ENCODE measurements at regions not wholly inside any gene's neighbourhood (a gene's known extent, or its start where the extent isn't known, plus 50 kb on each side); places are given as distances from the start of the nearest gene placed in this dataset.

- Histone ChIP-seq H2BK15ac (ENCODE audit: low read depth, low read length) (no peak overlapping the region), H3K27ac (ENCODE audit: insufficient read depth, low read length) (no peak overlapping the region), H3K4me2 (ENCODE audit: low read depth, low read length) (no peak overlapping the region), H4K5ac (ENCODE audit: low read depth, low read length) (no peak overlapping the region), H3K36me3 (ENCODE audit: control insufficient read depth, insufficient read depth, low read length) (no peaks in the 10 kb centered on the region), H3K27me3 (ENCODE audit: control insufficient read depth, insufficient read depth, low read length) (no peaks in the 10 kb centered on the region), H3K56ac (ENCODE audit: extremely low read depth, insufficient read depth, low read length) (no peak overlapping the region), H3K9me3 (ENCODE audit: control insufficient read depth, insufficient read depth, low read length) (peaks cover 17% of the 10 kb centered on the region), H2BK5ac (ENCODE audit: low read depth, low read length, poor library complexity, severe bottlenecking) (no peak overlapping the region), H3K79me1 (ENCODE audit: low read depth in 1 of 2, low read length in 2 of 2) (no peaks in the 10 kb centered on the region), H2AK9ac (replicated peaks; ENCODE audit: low read depth, low read length, poor library complexity) (no peak overlapping the region), H4K8ac (ENCODE audit: low read depth in 2 of 2, low read length in 2 of 2) (no peak overlapping the region), H4K20me1 (ENCODE audit: insufficient read depth, low read length) (no peaks in the 10 kb centered on the region), H3K18ac (ENCODE audit: low read depth, low read length) (no peak overlapping the region), H3K9ac (ENCODE audit: low read depth, low read length) (no peak overlapping the region), H3K4me1 (ENCODE audit: control insufficient read depth, insufficient read depth, low read length) (no peaks in the 10 kb centered on the region), H3K23ac (ENCODE audit: low read depth, low read length) (no peak overlapping the region), H3K9me1 (ENCODE audit: insufficient read depth, low read length) (no peaks in the 10 kb centered on the region), H4K91ac (ENCODE audit: insufficient read depth, low read depth, low read length) (no peak overlapping the region), H3K4ac (ENCODE audit: low read depth, low read length) (no peak overlapping the region), H2AK5ac (ENCODE audit: low read depth, low read length) (no peak overlapping the region), H2BK120ac (ENCODE audit: low read depth, low read length) (no peak overlapping the region), H3K14ac (replicated peaks; ENCODE audit: low read depth, low read length) (no peak overlapping the region), H2AFZ (replicated peaks; ENCODE audit: low read length, poor library complexity) (no peak overlapping the region), H3K4me3 (ENCODE audit: insufficient read depth, low read depth, low read length) (no peak overlapping the region), H2BK20ac (ENCODE audit: low read depth, low read length) (no peak overlapping the region)
- ATAC-seq (ENCODE audit: low read depth), result no peak
- intact Hi-C loops (cut with micrococcal nuclease), result no loop called here
- ChIA-PET POLR2A (ENCODE audit: unreplicated experiment) (no interaction called here), CTCF (no interaction called here)
- in situ Hi-C loops (cut with MboI; ENCODE audit: low sequenced_read_pairs), result no loop called here
- dilution Hi-C loops (cut with HindIII; ENCODE audit: low sequenced_read_pairs, unreplicated experiment), result no loop called here
- no peak for DNase-seq
- TF ChIP-seq USF2 (IDR thresholded peaks at IDR 0.05; ENCODE audit: low read depth, low read length) (no peak), MXI1 (IDR thresholded peaks at IDR 0.05; ENCODE audit: borderline replicate concordance, low read depth, low read length) (no peak), CEBPB (IDR thresholded peaks at IDR 0.05; ENCODE audit: low read depth, low read length) (no peak), BHLHE40 (IDR thresholded peaks at IDR 0.05; ENCODE audit: low read depth, low read length) (no peak), RAD21 (IDR thresholded peaks at IDR 0.05; ENCODE audit: low read length) (no peak), ELK1 (IDR thresholded peaks at IDR 0.05; ENCODE audit: borderline replicate concordance, low read depth, low read length) (no peak), MAFK (IDR thresholded peaks at IDR 0.05; ENCODE audit: low read depth, low read length) (no peak), FOS (IDR thresholded peaks at IDR 0.05; ENCODE audit: low read depth, low read length) (no peak), MAZ (IDR thresholded peaks at IDR 0.05; ENCODE audit: borderline replicate concordance, low read depth, low read length) (no peak), NFE2L2 (IDR thresholded peaks at IDR 0.05; ENCODE audit: low read depth, low read length) (no peak), RCOR1 (IDR thresholded peaks at IDR 0.05; ENCODE audit: insufficient replicate concordance, low read length) (no peak), RFX5 (IDR thresholded peaks at IDR 0.05; ENCODE audit: low read depth, low read length) (no peak), SMC3 (IDR thresholded peaks at IDR 0.05; ENCODE audit: low read depth, low read length) (no peak), POLR2A (IDR thresholded peaks at IDR 0.05; ENCODE audit: low read depth, low read length) (no peak), CHD1 (IDR thresholded peaks at IDR 0.05; ENCODE audit: low read depth, low read length) (no peak), CTCF (conservative IDR thresholded peaks at IDR 0.05; ENCODE audit: low read depth, low read length) (no peak)
- no TSS peak for BruUV-seq (replicated peaks)
- no CpG with 5 or more reads among the region's 3 CpGs for WGBS, 2 experiments (ENCODE audit: extremely low coverage in 2 of 2, insufficient read length in 1 of 2)
Observed at GRCh38 chr1:213686983-213687382, 300.8 kb upstream of the PROX1 start.

Data from IMR-90 (cell line).